ENCODE measurements at regions not wholly inside any gene's neighbourhood (a gene's known extent, or its start where the extent isn't known, plus 50 kb on each side); places are given as distances from the start of the nearest gene placed in this dataset.

DNA sequence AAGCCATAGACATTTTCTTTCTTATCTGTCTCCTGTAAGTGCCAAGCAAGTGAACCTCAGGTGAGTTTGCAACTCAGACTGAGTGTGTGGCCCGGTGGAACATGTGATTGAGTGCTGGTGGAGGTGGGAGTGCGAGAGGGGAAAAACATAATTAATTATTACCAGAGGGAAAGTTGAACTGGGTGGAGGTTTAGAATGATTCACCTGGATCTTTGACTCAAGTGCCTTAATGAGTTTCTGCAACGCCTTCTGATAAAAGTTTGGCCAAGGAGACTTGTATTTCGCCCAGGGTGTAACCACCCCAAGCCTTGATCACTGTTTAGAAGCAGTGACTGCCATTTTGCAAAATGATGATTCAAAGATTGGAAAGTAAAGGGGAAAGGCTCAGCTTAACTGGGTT, 513.9 kb downstream of the GATA3 start:
- DNase-seq = no peak

DNA sequence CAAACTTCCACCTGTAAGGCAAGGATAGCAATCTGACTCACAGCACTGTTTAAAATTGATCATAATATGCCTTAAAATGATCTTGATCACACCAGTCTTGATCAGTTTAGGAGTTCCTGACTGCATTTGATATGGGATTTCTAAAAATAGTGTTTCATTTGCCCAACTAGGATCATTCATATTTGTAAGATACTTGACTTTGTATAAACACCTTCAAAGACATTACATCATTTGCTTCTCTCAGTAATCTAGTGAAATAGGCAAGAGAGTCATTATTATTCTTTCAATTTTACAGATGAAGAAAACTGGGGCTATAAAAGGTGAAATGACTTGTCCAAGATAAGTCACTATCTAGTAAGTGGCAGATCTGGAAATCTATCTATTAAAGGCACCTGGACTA, 521.1 kb downstream of the GATA3 start:
- DNase-seq = no peak

DNA sequence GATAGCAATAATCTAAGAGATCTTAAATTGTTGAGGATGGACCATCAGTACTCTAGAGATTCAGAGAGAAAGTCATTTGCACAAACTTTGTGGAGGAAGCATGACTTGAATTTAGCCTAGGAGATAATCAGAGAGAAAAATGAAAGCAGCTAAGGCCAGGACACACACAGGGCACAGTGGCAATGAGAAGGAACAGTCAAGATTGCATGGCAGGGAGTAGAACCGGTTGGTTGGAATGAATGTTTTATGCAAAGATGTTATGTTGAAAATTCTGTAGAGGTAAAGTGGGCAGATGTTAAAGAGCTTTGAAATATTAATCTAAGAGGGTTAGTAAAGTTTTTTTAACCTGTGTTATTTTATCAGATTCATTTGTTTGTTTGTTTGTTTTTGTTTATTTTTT, 521.8 kb downstream of the GATA3 start:
- DNase-seq = no peak

DNA sequence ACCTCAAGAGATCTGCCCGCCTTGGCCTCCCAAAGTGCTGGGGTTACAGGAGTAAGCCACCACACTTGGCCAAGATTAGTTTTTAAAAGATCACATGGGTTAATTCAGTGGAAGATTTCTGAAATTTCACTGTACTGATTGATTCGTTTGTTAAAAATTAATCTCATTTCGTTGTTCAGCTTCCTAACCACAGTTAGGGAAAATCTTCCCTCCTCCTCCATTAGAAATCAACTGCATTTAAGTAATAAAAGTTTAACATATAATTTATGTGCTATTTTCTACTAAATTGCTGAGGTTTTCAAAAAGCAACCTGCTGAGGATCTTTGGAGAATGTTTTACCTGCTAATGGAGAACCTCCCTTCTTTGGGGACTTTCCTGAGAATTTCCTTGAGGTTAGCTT, 522.4 kb downstream of the GATA3 start:
- no peak for DNase-seq

DNA sequence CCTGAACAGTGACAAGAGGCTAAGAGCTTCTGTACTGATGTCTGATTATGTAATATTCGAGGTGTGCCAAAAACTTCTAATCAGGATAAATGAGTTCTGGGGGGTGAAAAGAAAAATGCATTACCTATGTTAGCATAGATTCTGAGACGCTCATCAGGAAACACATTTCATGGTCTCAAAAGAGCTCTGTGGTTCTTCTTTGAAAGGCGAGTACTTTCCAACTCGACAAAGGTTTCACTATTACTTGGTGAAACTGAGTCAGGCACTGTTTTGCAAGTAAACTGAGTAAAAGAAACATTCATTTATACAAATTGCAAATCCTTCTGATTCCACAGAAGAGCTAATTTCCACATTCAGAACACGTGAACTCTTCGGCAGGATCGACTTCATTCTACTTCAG, 523.2 kb downstream of the GATA3 start:
- no peak for DNase-seq

DNA sequence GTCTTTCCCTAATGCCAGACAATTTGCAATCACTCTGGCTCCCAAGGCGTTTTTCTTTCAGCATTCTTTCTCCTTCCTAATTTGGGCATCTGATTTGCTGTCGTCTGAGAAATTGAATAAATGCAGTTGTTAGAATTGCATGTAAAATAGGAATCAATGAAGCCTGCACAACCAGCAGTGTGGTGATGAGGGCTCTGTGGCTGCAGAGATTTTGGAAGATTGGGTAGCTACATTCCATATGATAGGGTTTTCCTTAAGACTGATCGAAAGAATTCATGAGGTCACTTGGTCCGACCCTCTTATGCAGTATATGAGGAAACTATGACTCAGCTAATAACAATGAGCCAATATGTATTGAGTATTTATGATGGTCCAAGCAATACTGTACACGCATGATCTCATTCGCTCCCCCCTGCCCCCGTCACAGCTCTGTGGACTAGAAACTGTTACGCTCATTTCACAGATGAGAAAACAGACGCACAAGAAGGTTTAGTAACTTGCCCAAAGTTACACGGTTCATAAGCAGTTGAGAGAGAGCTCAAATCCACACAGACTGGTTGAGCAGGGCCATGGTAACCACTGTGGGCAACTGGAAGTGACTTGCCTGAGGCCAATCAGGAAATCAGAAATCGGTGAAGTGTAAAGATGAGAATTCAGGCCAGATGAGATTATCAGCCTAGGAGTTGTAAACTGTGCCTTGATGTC, 527.2 kb downstream of the GATA3 start:
- DNase-seq = no peak

DNA sequence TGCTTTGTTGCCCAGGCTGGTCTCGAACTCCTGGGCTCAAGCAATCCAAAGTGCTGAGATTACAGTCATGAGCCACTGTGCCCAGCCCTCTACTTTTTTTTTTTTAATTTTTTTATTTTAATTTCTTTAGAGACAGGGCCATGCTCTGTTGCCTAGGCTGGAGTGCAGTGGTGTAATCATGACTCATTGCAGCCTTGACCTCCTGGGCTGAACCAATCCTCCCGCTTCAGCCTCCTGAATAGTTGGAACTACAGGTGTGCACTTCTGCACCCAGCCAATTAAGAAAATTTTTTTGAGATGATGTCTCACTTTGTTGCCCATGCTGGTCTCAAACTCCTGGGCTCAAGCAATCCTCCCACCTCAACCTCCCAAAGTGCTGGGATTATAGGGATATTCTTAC, 528.6 kb downstream of the GATA3 start:
- no peak for DNase-seq

DNA sequence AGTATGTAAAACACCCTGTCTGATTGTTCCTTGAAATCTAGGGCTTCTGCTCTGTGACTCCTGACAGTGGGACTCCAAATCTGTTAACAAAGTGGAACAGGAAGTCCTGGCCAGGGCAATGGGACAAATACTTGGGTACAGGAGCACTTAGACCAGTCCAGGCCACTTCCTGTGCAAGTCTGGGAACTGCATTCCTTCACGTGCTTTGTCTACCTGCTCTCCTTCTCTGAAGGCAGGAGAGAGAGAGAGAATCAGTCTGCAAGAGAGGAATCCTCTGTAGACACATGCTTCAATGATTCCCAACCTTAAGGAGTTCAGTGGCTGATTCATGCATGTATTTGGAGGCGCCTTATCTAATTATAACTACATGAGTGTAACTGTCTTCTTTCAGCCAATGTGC, 530.2 kb downstream of the GATA3 start:
- DNase-seq = no peak

DNA sequence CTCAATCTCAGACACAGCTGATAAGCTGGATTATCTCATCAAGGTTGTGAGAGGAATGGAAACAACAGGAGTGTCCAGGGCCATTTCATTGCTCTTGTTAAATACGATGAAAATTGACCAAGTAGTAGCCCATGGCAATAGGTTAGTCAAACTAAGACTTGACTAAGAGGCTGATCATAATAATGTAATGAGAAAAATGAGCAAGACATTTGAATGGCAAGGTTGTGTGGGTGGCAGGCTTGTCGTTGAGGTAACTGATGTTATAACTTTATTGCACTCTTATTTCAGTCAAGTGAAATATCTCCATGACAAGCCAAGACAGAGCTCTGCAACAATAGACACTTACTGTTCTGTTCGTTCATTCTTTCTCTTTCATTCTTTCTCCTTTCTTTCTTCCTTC, 532.0 kb downstream of the GATA3 start:
- no peak for DNase-seq

DNA sequence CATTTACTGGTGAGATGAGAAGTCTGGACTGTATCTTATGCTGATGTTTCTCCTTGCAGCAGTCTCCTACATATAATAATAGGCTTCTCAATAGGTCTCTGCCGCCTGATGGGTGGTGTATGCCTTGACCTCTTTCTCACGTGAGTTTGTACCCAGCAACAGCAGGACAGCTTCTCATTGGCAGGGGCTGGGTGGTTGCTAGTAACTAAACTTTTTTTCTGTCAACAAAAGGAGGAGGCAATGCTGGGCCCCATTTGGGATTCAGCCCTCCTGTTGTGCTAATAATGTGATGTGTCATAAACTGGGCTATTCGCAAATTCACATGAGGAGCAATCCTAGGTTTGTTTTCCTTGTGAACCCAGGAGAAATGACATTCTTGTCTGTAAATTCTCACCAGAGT, 533.6 kb downstream of the GATA3 start:
- DNase-seq = no peak

DNA sequence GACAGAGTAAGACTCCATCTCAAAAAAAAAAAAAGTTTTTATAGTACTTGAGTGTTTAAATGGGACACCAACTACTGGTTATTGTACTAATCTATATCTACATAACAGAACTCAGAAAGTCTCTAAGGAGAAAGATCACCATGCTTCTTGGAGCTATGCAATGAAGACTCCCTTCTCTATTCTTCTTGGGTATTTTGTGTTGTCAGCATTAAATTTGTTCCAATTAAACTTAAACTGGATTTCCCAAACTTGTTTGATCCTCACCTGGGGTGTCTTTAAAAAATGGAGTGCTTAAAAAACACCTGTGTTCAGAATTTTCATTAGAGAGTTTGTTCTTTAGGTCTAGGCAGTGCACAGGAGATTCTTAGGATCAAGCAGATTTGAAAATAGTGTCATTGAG, 536.0 kb downstream of the GATA3 start:
- DNase-seq = no peak

DNA sequence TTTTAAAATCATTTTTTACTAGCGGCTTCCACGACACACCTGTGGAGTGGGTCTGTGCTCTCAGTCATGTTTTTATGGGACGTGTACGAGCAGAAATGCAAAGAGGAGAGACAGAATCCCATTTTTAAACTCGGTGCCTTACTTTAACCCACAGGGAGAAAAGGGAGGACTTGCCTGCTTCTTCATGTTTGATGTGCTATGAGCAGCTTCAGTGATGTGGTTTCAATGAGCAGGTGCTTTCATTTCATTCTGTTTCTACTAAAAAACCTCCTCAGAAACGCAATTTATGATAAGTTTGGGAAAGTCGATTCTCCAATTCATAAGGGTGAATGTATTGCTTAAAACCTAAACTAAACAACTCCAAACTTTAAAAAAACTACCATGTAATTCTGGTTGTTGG, 537.2 kb downstream of the GATA3 start:
- DNase-seq = no peak

DNA sequence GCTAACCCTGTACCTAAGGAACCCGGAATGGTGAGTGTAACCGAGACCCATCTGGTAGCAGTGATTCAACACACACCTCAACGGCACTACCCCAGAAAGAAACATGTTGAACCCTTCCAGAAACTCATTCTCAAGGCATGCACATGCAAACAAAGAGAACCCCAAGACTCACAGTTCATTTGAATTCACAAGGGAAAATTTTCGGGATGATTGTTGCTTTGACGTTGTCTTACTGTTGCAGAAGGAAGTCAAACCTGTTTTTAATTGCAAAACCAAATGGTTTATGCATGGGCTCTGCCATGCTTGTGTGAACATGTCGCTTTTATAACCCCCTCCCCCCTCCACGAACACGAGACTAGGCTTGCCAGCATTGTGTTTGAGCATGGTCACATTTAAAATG, 539.7 kb downstream of the GATA3 start:
- DNase-seq = no peak

DNA sequence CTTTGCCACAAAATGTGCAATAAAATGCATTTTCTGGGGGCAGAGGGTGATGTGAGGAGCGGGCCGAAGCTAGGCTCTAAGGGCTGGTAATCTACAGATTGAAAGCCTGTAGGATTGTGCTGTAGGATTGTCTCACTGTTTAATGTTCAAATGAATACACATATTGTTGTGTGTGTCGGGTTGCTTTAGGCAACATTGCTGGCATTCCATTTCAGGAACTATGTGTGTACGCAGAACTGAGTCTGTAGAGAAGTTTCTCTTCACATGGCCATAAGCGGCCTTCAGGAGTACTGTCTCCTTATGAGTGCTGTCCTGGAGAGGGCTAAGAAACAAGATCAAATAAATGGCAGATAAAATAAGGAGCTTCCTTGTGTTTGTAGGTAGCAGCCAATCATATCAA, 540.2 kb downstream of the GATA3 start:
- DNase-seq = no peak

DNA sequence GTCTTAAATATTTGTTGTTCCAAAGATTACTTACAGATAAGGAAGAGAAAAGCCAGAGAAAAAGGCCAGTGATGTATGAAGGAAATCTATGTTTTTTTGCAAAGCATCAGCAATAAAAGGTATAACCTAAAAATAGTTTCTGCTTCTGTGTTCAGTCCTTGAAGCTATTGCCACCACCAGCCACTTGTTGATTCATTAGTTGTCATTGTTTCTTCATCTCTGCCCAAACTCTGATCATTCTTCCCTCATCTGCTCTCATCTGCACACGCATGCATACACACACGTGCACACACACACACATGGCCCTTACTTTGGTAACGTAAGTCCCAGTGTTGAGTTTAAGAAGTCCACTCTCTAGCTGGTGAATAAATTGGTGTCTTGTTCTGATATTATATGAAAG, 540.7 kb downstream of the GATA3 start:
- DNase-seq = no peak

DNA sequence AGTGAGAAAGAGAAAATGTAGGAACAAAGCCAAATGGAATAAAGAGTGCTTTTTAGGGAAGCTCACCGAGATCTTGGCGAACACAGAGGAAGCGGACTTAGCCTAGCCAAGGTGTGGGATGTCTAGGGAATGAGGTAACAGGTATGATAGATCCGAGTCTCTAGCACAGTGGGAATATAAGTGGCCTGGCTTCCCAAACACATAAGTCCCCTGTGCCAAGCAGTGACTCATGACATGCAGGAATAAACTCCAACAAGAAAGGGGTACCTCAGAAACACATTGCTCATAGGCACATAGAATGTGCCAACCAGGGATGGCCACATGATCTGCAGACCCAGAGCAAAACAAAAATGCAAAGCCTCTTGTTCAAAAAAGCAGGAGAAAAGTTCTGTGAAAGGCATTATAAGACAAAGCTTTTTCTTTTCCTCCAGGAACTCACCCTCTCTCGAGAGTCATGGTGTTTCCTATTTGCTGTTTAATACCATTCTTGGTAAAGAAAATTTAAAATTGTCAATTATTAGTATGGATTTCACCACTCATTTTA, 542.5 kb downstream of the GATA3 start:
- DNase-seq = no peak

DNA sequence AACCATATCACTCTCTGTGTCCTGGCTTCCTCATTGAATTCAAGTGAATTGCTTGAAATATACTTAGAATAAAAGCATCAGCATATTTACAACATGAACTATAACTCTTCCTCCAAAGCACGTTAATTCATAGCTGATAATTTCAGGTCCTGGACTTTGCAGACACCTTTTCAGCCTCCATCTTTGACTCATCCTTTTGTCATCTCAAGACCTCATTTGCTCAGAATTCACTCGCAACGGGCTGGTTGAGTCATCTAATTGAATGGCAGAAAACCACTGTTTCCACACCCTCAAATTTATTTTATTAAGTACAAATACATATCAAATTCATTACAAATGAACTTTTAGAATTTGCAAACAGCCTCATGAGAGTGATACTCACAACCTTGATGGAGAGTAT, 545.7 kb downstream of the GATA3 start:
- DNase-seq = no peak

DNA sequence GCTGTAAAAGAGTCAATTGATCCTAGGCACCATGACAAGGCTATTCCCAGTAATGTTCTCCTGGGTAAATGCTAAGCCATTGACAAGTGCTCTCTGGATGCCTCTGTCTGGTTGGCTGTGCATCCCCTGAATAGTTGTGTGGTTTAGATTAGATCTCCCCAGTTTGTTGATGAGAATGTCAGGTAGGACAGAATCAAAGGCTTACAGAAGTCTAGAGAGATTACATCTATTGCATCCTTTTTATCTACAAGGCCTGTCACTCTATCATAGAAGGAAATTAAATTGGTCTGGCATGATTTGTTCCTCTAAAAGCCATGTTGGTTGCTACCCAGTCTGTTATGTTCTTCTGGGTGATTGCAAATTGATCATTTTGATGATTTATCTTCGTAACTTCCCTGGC, 548.3 kb downstream of the GATA3 start:
- DNase-seq = no peak

DNA sequence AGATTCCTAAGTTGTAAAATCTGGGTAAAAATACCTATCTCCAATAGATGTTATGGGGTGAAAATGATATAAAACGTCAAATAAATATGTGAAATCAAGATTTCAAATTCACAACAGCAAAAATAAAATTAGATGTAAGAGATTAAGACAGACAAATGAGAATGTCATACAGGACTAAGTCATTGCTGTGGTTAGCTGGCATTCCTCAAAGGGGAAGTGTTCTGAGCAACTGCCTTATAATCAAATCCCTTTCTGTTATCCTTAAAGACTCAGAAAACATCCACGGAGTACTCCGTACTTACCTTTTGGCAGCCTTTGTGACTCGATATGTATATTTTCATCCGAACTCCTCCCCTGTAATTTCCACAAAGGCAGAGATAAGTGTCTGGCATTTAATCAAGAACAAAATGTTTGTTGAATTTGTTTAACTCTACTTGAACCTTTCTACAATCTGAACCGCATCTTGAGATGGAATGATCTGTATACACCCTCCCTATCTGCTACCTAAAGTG, 559.6 kb downstream of the GATA3 start:
- no peak for DNase-seq

DNA sequence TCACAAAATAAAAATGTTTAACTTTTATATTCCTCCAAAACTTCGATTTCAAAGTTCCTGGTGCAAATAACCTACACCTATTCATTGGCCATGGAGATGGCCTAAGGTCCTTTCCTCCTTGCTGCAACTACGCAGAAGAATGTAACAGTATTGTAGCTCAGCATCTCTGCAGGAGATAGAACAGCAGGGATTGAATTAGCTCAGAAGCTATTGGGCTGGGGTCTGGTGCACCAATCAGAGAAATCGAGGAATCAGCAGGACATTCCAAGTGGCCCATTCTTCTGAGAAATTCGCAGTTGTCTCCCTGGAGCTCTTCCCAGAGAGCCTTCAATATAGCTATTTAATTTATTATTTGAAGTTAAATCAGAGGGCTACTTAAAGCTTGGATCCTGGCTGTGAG, 560.6 kb downstream of the GATA3 start:
- no peak for DNase-seq

DNA sequence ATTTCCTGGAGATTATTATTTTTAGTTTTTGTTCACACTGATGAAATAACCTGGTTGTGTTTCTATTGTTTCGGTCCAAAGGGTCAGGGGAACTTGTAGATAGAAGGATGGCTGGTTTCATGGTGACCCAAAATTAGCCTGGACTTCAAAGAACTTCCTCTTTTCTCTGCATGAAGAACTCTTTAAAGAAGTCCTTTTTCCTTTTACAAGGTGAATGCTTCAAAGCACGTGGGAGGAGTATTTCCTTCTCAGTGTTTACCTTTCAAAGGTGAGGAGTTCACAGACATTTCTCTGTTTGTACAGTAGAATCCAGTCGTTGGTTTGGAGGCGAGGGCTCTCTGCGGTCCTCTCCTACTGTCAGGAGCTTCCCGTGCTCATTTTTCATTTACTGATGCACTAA, 561.7 kb downstream of the GATA3 start:
- DNase-seq = no peak

DNA sequence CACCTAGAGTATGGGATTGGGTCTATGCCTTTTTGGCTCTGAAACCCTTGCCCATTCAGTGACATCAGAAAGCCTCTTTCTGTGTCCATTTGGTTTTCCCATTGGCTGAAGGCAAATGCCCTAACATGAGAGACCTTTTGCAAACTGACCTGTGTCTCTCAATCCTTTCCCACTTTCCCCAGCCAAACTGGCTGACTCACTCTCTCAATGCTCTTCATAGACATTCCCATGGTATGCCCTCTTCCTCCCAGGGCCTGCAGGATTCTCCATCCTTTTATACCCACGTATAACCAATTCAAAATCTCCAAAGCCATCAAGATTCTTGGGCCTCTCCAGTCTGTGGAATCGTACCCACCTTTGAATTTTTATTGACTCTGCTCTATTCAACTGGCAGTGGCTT, 563.3 kb downstream of the GATA3 start:
- no peak for DNase-seq

DNA sequence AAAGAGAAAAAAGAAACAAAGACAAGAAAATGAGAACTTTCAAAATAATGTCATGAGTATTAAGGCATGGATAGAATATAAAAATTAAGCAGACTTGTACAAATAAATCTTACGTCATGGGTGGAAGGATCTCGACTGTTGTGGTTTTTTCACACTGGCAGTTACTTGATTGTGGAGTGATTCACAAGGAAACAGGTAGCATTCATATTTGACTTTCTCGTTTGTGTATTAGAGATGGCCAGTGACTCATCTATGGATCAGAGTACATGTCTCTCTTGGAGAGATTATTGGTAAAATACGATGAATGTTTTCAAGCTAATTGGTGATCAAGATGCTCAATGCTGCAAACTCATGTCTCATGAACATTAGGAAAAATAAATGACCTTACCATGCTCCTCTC, 564.3 kb downstream of the GATA3 start:
- DNase-seq = no peak

DNA sequence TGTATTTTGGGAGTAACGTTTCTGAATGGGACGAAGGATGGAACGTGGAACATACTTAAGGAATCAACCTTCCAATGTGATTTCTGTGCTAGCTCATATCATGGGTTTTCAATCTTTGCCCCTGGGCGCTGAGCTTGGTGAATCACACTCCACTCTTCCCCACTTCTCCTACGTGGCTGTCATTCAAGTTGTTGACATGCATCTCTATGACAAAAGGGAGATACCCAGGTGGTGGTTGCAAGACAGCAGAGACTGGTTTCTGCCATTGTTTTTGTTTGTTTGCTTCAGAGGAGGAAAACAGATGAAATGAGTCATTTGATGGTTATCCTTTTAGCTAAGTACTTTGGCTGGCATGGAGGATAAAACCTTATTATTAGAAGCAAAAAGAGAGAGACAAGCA, 573.9 kb downstream of the GATA3 start:
- DNase-seq = no peak

DNA sequence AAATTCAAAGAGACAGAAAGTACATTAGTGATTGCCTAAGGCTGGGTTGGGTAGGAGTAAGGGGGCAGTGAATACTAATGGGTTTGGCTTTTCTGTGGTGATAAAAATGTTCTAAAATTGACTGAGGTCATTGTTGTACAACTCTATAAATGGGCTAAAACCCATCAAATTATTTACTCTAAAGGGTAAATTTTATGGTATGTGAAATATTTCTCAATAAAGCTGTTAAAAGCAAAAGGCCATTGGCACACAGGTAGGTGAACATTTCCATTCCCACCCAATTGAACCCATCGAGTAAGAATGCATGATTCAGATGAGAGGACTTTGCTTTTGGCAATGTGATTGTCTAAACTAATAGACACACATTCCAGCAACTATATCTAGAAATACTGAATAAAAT, 579.4 kb downstream of the GATA3 start:
- no peak for DNase-seq
